ENCODE measurements at regions not wholly inside any gene's neighbourhood (a gene's known extent, or its start where the extent isn't known, plus 50 kb on each side); places are given as distances from the start of the nearest gene placed in this dataset.

DNA sequence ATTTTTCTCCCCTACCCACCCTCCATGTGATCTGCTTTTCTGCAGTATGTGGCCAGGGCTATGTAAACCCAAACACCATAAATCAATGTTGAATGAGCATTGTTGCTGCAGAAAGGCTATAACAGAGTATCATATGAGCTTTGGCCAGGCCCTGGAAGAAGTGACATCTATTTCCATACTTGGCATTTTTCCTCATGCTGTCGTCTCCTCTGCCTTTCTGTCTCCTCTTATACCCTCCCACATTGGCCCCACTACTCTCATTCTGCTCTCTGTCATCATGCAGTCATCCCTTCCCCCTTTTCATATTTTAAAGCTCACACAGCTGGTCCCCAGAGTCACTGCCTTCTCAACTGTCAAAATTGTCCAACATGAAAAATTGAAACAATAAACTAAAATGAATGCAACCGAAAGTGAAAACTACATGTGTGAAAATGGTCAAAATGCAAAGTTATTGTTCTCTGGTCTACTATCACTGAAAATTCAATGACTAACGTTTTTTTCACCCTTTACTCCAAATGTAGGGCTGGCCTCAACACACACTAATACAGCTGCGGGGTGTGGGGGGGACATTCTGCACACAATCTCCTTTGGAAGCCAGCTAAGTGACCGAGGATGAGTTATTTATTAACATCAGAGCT, 290.7 kb upstream of the TMPO start:
- TF ChIP-seq, protein P1, sequence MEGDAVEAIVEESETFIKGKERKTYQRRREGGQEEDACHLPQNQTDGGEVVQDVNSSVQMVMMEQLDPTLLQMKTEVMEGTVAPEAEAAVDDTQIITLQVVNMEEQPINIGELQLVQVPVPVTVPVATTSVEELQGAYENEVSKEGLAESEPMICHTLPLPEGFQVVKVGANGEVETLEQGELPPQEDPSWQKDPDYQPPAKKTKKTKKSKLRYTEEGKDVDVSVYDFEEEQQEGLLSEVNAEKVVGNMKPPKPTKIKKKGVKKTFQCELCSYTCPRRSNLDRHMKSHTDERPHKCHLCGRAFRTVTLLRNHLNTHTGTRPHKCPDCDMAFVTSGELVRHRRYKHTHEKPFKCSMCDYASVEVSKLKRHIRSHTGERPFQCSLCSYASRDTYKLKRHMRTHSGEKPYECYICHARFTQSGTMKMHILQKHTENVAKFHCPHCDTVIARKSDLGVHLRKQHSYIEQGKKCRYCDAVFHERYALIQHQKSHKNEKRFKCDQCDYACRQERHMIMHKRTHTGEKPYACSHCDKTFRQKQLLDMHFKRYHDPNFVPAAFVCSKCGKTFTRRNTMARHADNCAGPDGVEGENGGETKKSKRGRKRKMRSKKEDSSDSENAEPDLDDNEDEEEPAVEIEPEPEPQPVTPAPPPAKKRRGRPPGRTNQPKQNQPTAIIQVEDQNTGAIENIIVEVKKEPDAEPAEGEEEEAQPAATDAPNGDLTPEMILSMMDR (IDR thresholded peaks at IDR 0.05; ENCODE audit: low read depth, low read length, poor library complexity, severe bottlenecking), result no peak
- no peak for TF ChIP-seq EZH2phosphoT487 (IDR thresholded peaks at IDR 0.05; ENCODE audit: borderline replicate concordance, low read length)

Measured in DOHH2 (cell line).